HG03571 (cell line): ENCODE measurements at regions not wholly inside any gene's neighbourhood (a gene's known extent, or its start where the extent isn't known, plus 50 kb on each side); places are given as distances from the start of the nearest gene placed in this dataset.

Source experiments
- ATAC-seq: cut with Tn5 transposase; IDR thresholded peaks from one replicate; pipeline ENCODE4 v1.9.1; 2021; ENCODE audit not compliant: unreplicated experiment

DNA sequence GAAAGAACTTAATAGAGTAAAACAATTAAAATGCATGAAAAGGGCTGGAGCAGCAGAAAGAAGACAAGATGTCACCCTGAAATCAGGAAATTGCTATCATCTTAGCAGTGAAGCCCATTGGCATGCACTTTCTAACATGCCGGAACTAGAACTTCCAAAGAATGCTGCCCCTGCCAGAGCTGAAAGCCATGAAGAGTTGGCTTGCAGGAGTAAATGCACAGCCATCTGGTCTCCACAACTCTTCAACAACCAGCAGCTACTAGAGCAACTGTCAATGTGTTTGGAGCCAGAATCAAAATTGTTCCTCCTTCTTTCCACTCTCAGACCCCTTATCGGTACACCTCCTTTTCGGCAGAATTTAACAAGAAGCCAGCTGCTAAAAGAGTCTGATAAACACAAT lies 414.1 kb downstream of the KCNH5 start:
- no peak for ATAC-seq

DNA sequence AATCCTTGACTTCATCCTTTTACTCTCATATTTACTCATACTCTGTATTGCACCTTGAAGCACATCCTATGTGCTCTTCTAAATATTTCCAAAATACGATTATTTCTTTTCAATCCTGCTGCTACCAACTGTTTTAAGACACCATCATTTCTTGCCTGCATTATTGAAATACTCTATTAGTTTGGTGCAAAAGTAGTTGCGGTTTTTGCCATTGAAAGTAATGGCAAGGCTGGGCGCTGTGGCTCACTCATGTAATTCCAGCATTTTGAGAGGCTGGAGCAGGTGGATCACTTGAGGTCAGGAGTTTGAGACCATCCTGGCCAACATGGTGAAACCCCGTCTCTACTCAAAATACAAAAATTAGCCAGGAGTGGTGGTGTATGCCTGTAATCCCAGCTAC lies 412.5 kb downstream of the KCNH5 start:
- no peak for ATAC-seq

DNA sequence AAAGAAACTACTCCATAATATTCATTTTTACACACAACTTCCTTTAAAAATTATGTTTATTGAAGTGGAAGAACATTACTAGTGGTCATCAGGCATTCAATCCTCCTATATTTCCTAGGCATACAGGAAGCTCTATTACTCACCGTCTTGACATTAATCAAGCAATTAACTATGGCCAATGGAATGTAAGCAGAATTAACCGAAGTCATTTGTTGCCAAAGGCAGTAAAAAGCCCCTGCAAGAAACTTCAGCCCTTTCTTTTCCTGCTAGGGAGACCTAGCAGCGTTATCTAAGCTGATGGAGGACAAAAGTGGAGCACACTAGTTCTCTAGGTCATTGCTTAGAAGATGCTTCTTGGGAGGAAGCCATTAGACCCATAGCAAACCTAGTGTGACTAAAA lies 399.6 kb downstream of the KCNH5 start:
- ATAC-seq: no peak
